Endodermal cell (in vitro differentiated cells): ENCODE measurements at regions not wholly inside any gene's neighbourhood (a gene's known extent, or its start where the extent isn't known, plus 50 kb on each side); places are given as distances from the start of the nearest gene placed in this dataset.

Experiments used
- DNase-seq: peaks from one replicate; pipeline ENCODE4 v3.0.0-alpha.2; 2017
- H3K27ac ChIP-seq: 2 replicates; pipeline ENCODE4 v1.5.1; 2013; ENCODE audit warnings: mild to moderate bottlenecking, low read depth, low read length, moderate library complexity
- H3K27me3 ChIP-seq: 2 replicates; pipeline ENCODE4 v1.6.1; 2013; ENCODE audit warnings: mild to moderate bottlenecking, low read length, moderate library complexity; ENCODE audit not compliant: insufficient read depth, control insufficient read depth, poor library complexity, severe bottlenecking
- H3K36me3 ChIP-seq: 2 replicates; pipeline ENCODE4 v1.7.0; 2013; ENCODE audit warnings: mild to moderate bottlenecking, low read length, moderate library complexity; ENCODE audit not compliant: control insufficient read depth, insufficient read depth
- H3K4me1 ChIP-seq: one replicate; pipeline ENCODE4 v1.7.0; 2013; ENCODE audit warnings: low read length; ENCODE audit not compliant: control insufficient read depth, insufficient read depth
- H3K4me3 ChIP-seq: 2 replicates; pipeline ENCODE4 v1.5.1; 2013; ENCODE audit warnings: mild to moderate bottlenecking, low read length, moderate library complexity
- H3K9ac ChIP-seq: 2 replicates; pipeline ENCODE4 v1.6.1; 2013; ENCODE audit warnings: mild to moderate bottlenecking, low read length, moderate library complexity; ENCODE audit not compliant: poor library complexity, severe bottlenecking; ENCODE audit errors: extremely low read depth
- H3K9me3 ChIP-seq: 2 replicates; pipeline ENCODE4 v1.6.1; 2013; ENCODE audit warnings: mild to moderate bottlenecking, low read length, moderate library complexity; ENCODE audit not compliant: control insufficient read depth
- H3K27ac Mint-ChIP-seq: 2 replicates; pipeline ENCODE4 v1.8.0; 2020; ENCODE audit warnings: mixed read lengths
- H3K27me3 Mint-ChIP-seq: 2 replicates; pipeline ENCODE4 v1.8.0; 2021; ENCODE audit warnings: mild to moderate bottlenecking, mixed read lengths; ENCODE audit not compliant: insufficient read depth
- H3K36me3 Mint-ChIP-seq: 2 replicates; pipeline ENCODE4 v1.8.0; 2020; ENCODE audit warnings: low read depth, mixed read lengths
- H3K4me1 Mint-ChIP-seq: 2 replicates; pipeline ENCODE4 v1.8.0; 2020; ENCODE audit warnings: mixed read lengths
- H3K4me3 Mint-ChIP-seq: 2 replicates; pipeline ENCODE4 v1.8.0; 2020; ENCODE audit warnings: mild to moderate bottlenecking, moderate library complexity, mixed read lengths
- H3K9me3 Mint-ChIP-seq: 2 replicates; pipeline ENCODE4 v1.8.0; 2020; ENCODE audit warnings: mild to moderate bottlenecking, mixed read lengths
- WGBS, 2 experiments: methylation state at CpG; one replicate each; pipeline versions ENCODE4 v1.1.5 to v1.1.7; 2013; ENCODE audit warnings: missing lambda C conversion rate in 2 of 2, mixed read lengths in 1 of 2; ENCODE audit not compliant: insufficient coverage in 1 of 2, insufficient read length in 1 of 2; 5-methylcytosine and 5-hydroxymethylcytosine counted together
- TF ChIP-seq, protein P1 (sequence below): fragments of 200-600 bp; sonication (generic); conservative IDR thresholded peaks from 2 replicates; pipeline ENCODE4 v1.5.0; 2021; ENCODE audit warnings: antibody characterized with exemption, mild to moderate bottlenecking

DNA sequence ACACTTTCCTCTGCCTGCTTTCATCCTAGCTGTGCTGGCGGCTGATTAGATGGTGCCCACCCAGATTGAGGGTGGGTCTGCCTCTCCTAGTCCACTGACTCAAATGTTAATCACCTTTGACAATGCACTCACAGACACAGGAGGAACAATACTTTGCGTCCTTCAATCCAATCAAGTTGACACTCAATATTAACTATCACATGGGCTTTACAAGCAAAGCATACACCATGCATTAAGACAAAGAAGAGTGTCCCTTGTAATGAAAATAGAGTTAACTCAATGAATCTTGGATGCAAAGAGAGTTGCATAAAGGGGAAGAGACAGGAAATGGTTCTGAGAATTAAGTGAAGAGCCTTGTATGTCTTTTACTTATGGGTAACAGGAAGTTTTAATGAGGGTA lies 298.7 kb upstream of the BRINP1 start:
- 91 to 93% methylated on average over 2 of the region's 2 CpGs for WGBS, 2 experiments
- Mint-ChIP-seq H3K27me3 (peaks cover 5% of the 10 kb centered on the region), H3K4me1 (peaks cover 31% of the 10 kb centered on the region), H3K36me3 (no peaks in the 10 kb centered on the region), H3K27ac (no peak overlapping the region), H3K9me3 (no peaks in the 10 kb centered on the region), H3K4me3 (no peak overlapping the region)
- Histone ChIP-seq H3K4me3 (no peak overlapping the region), H3K4me1 (no peaks in the 10 kb centered on the region), H3K27me3 (no peaks in the 10 kb centered on the region), H3K36me3 (no peaks in the 10 kb centered on the region), H3K27ac (no peak overlapping the region), H3K9ac (no peak overlapping the region), H3K9me3 (no peaks in the 10 kb centered on the region)
- no peak for DNase-seq
- TF ChIP-seq, protein P1, sequence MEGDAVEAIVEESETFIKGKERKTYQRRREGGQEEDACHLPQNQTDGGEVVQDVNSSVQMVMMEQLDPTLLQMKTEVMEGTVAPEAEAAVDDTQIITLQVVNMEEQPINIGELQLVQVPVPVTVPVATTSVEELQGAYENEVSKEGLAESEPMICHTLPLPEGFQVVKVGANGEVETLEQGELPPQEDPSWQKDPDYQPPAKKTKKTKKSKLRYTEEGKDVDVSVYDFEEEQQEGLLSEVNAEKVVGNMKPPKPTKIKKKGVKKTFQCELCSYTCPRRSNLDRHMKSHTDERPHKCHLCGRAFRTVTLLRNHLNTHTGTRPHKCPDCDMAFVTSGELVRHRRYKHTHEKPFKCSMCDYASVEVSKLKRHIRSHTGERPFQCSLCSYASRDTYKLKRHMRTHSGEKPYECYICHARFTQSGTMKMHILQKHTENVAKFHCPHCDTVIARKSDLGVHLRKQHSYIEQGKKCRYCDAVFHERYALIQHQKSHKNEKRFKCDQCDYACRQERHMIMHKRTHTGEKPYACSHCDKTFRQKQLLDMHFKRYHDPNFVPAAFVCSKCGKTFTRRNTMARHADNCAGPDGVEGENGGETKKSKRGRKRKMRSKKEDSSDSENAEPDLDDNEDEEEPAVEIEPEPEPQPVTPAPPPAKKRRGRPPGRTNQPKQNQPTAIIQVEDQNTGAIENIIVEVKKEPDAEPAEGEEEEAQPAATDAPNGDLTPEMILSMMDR = no peak

DNA sequence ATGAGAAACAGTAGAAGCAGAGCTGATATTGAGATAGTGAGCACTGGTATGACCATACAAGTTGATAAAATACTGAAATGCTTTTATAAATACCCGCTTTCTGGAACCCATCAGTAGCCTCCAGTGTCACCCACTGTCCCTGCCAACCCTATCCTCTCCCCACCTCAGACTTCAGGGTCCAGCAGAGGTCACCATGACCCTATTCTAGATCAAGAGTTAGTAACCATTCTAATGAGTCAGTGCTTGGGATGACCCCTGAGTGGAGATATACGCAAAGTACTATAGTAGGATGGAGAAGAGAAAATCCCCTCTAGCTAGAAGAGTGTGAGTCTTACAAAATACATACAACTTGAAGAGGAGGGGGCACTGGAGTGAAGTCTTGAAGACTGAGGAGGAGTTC lies 297.9 kb upstream of the BRINP1 start:
- Histone ChIP-seq H3K36me3 (no peaks in the 10 kb centered on the region), H3K4me1 (no peaks in the 10 kb centered on the region), H3K9me3 (no peaks in the 10 kb centered on the region), H3K27me3 (no peaks in the 10 kb centered on the region), H3K4me3 (no peak overlapping the region), H3K27ac (no peak overlapping the region), H3K9ac (no peak overlapping the region)
- Mint-ChIP-seq H3K27ac (no peak overlapping the region), H3K4me3 (no peak overlapping the region), H3K27me3 (peaks cover 7% of the 10 kb centered on the region), H3K4me1 (peaks cover 28% of the 10 kb centered on the region), H3K9me3 (no peaks in the 10 kb centered on the region), H3K36me3 (no peaks in the 10 kb centered on the region)
- TF ChIP-seq, protein P1 = peak; percentile 60
- peak; percentile 51 for DNase-seq
- 90% methylated on average over 2 of the region's 2 CpGs; no CpG with 5 or more reads in 1 of the 2 experiments for WGBS, 2 experiments

DNA sequence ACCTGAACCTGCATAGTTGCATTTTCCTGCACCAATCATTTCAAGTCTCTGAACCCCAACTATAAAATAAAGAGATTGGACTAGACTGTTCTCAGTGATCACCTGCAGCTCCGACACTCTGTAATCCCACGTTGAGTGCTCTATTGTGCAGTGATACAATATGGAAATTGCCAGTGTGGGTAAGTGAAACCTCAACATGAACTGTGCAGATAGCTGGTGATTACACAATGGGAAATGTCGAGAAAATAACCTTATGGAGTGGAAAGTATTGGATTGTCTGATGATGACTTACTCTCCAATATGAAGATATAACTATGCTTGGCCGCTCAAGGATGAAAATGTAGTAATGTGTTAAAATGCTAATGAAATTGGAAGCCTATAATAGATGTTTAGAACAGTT lies 293.1 kb upstream of the BRINP1 start:
- Mint-ChIP-seq H3K27me3 (peaks cover 7% of the 10 kb centered on the region), H3K4me3 (no peak overlapping the region), H3K9me3 (no peaks in the 10 kb centered on the region), H3K36me3 (no peaks in the 10 kb centered on the region), H3K27ac (no peak overlapping the region), H3K4me1 (peaks cover 7% of the 10 kb centered on the region)
- Histone ChIP-seq H3K4me3 (no peak overlapping the region), H3K27ac (no peak overlapping the region), H3K4me1 (no peaks in the 10 kb centered on the region), H3K9ac (no peak overlapping the region), H3K27me3 (peaks cover 6% of the 10 kb centered on the region), H3K36me3 (no peaks in the 10 kb centered on the region), H3K9me3 (no peaks in the 10 kb centered on the region)
- TF ChIP-seq, protein P1 = no peak
- 89 to 91% methylated on average over 4 of the region's 4 CpGs for WGBS, 2 experiments
- DNase-seq = no peak
